ENCODE measurements at regions not wholly inside any gene's neighbourhood (a gene's known extent, or its start where the extent isn't known, plus 50 kb on each side); places are given as distances from the start of the nearest gene placed in this dataset.

Small RNA genes lying in the stretch of these regions (small RNA-seq; reads per million reads assigned to genes)
- 0 reads per million in 2 donors for gene RF00004
